Ishikawa (cell line): ENCODE measurements at regions not wholly inside any gene's neighbourhood (a gene's known extent, or its start where the extent isn't known, plus 50 kb on each side); places are given as distances from the start of the nearest gene placed in this dataset.
A peak's percentile ranks its signal among the peaks of the same experiment; 100 is the strongest.

Source experiments
- CEBPB ChIP-seq: IDR thresholded peaks from 2 replicates; pipeline ENCODE4 v1.6.1; 2012
- CREB1 ChIP-seq: IDR thresholded peaks from 2 replicates; pipeline ENCODE4 v1.6.1; 2012; ENCODE audit warnings: low read depth
- EGR1 ChIP-seq: IDR thresholded peaks from 2 replicates; pipeline ENCODE4 v1.6.1; 2012
- EP300 ChIP-seq: IDR thresholded peaks from 2 replicates; pipeline ENCODE4 v1.6.1; 2012; ENCODE audit warnings: borderline replicate concordance
- FOXM1 ChIP-seq: IDR thresholded peaks from 2 replicates; pipeline ENCODE4 v1.6.1; 2012; ENCODE audit warnings: low read depth, borderline replicate concordance
- NFIC ChIP-seq: IDR thresholded peaks from 2 replicates; pipeline ENCODE4 v1.6.1; 2012
- RAD21 ChIP-seq: IDR thresholded peaks from 2 replicates; pipeline ENCODE4 v1.6.1; 2012; ENCODE audit warnings: low read depth
- TAF1 ChIP-seq: IDR thresholded peaks from 2 replicates; pipeline ENCODE4 v1.6.1; 2012; ENCODE audit warnings: low read depth, mild to moderate bottlenecking
- TCF12 ChIP-seq: IDR thresholded peaks from 2 replicates; pipeline ENCODE4 v1.6.1; 2012; ENCODE audit warnings: low read depth
- TEAD4 ChIP-seq: IDR thresholded peaks from 2 replicates; pipeline ENCODE4 v1.6.1; 2012
- YY1 ChIP-seq: IDR thresholded peaks from 2 replicates; pipeline ENCODE4 v1.6.1; 2012; ENCODE audit warnings: low read depth
- ZBTB7A ChIP-seq: IDR thresholded peaks from 2 replicates; pipeline ENCODE4 v1.6.1; 2012; ENCODE audit warnings: low read depth
- TF ChIP-seq, protein P1 (sequence below): IDR thresholded peaks from 2 replicates; pipeline ENCODE4 v1.6.1; 2012
- TF ChIP-seq, protein P2 (sequence below): IDR thresholded peaks from 2 replicates; pipeline ENCODE4 v1.6.1; 2012; ENCODE audit warnings: low read depth, mild to moderate bottlenecking

DNA sequence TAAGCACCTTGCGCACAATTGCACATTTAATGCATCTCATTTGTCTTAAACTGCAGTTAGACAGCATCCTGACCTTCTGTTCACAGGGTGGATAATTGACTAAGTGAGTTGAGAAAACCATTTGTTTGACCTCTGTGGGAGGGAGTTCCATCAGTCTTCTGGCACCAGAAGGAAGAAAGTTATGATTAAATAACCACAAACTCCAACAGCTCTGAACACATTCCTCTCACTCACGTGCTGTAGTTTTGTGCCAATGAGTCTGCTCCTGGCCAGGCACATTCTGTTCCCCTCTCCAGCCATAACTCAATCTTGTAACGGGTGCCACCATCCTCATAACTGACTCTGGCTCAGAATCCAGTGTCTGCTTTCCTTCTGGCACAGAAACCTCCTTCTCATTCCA is 817.2 kb downstream of the SLITRK1 start:
- TF ChIP-seq TAF1: no peak
- TF ChIP-seq CREB1: no peak
- 0 out of 2 replicates have a peak, but pooled peaks have one; percentile 16 for TF ChIP-seq CEBPB
- peak; percentile 69 for TF ChIP-seq TEAD4
- peak; percentile 85; the same call in 1 of the 2 replicates for TF ChIP-seq EP300
- peak; percentile 63; the same call in 1 of the 2 replicates for TF ChIP-seq TCF12
- TF ChIP-seq, protein P1, sequence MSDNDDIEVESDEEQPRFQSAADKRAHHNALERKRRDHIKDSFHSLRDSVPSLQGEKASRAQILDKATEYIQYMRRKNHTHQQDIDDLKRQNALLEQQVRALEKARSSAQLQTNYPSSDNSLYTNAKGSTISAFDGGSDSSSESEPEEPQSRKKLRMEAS: 0 out of 2 replicates have a peak, but pooled peaks have one; percentile 21
- TF ChIP-seq, protein P2, sequence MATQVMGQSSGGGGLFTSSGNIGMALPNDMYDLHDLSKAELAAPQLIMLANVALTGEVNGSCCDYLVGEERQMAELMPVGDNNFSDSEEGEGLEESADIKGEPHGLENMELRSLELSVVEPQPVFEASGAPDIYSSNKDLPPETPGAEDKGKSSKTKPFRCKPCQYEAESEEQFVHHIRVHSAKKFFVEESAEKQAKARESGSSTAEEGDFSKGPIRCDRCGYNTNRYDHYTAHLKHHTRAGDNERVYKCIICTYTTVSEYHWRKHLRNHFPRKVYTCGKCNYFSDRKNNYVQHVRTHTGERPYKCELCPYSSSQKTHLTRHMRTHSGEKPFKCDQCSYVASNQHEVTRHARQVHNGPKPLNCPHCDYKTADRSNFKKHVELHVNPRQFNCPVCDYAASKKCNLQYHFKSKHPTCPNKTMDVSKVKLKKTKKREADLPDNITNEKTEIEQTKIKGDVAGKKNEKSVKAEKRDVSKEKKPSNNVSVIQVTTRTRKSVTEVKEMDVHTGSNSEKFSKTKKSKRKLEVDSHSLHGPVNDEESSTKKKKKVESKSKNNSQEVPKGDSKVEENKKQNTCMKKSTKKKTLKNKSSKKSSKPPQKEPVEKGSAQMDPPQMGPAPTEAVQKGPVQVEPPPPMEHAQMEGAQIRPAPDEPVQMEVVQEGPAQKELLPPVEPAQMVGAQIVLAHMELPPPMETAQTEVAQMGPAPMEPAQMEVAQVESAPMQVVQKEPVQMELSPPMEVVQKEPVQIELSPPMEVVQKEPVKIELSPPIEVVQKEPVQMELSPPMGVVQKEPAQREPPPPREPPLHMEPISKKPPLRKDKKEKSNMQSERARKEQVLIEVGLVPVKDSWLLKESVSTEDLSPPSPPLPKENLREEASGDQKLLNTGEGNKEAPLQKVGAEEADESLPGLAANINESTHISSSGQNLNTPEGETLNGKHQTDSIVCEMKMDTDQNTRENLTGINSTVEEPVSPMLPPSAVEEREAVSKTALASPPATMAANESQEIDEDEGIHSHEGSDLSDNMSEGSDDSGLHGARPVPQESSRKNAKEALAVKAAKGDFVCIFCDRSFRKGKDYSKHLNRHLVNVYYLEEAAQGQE: no peak
- TF ChIP-seq EGR1: no peak
- TF ChIP-seq ZBTB7A: no peak
- no peak for TF ChIP-seq RAD21
- peak; percentile 72; the same call in 1 of the 2 replicates for TF ChIP-seq FOXM1
- no peak for TF ChIP-seq YY1
- peak; percentile 83 for TF ChIP-seq NFIC
